Calu3 (cell line): ENCODE measurements at regions not wholly inside any gene's neighbourhood (a gene's known extent, or its start where the extent isn't known, plus 50 kb on each side); places are given as distances from the start of the nearest gene placed in this dataset.

Experiments used
- BruUV-seq: library from RNA; stranded (reverse); fragments of 400-500 nt; replicated peaks from 2 replicates; lab custom pipeline; 2021; lab: Mats Ljungman, UMichigan
- CTCF ChIA-PET: fragments of 300-600 bp; sonication (Branson Sonifier 250); formaldehyde crosslinking; loops from one replicate; lab custom pipeline; 2022; ENCODE audit warnings: antibody characterized with exemption; lab: Charles Lee
- DNase-seq: peaks from one replicate; pipeline ENCODE4 v3.0.0; 2022
- H3K27ac Mint-ChIP-seq: one replicate; pipeline ENCODE4 v1.8.0; 2022; ENCODE audit warnings: mixed read lengths; ENCODE audit not compliant: unreplicated experiment
- H3K27me3 Mint-ChIP-seq: one replicate; pipeline ENCODE4 v1.8.0; 2022; ENCODE audit warnings: mixed read lengths; ENCODE audit not compliant: unreplicated experiment
- H3K36me3 Mint-ChIP-seq: one replicate; pipeline ENCODE4 v1.8.0; 2022; ENCODE audit warnings: mild to moderate bottlenecking, moderate library complexity, mixed read lengths; ENCODE audit not compliant: insufficient read depth, unreplicated experiment
- H3K4me1 Mint-ChIP-seq: one replicate; pipeline ENCODE4 v1.8.0; 2022; ENCODE audit warnings: mild to moderate bottlenecking, low read depth, mixed read lengths; ENCODE audit not compliant: unreplicated experiment
- H3K4me3 Mint-ChIP-seq: one replicate; pipeline ENCODE4 v1.8.0; 2022; ENCODE audit warnings: mild to moderate bottlenecking, low read depth, moderate library complexity, mixed read lengths; ENCODE audit not compliant: unreplicated experiment
- H3K9me3 Mint-ChIP-seq: one replicate; pipeline ENCODE4 v1.8.0; 2022; ENCODE audit warnings: low read depth, mixed read lengths; ENCODE audit not compliant: unreplicated experiment
- CTCF ChIP-seq: fragments of 200-600 bp; IDR thresholded peaks from one replicate; pipeline ENCODE4 v1.8.0; 2022; ENCODE audit warnings: antibody characterized with exemption; ENCODE audit not compliant: unreplicated experiment
- intact Hi-C: fragments of 100-400 bp; cut with micrococcal nuclease; formaldehyde crosslinking; loops from one replicate; pipeline ENCODE4 v1.10.0; 2022; ENCODE audit not compliant: unreplicated experiment

- H3K4me3 Mint-ChIP-seq = no peak overlapping the region
These were observed 164.2 kb upstream of the DPP6 start for GRCh38 chr7:153887749-153888569.

GRCh38 chr7:153891990-153892389 is 160.2 kb upstream of the DPP6 start:
- no peaks in the 10 kb centered on the region for H3K36me3 Mint-ChIP-seq
- intact Hi-C loops = no loop called here
- H3K27ac Mint-ChIP-seq = no peak overlapping the region
- H3K27me3 Mint-ChIP-seq = no peaks in the 10 kb centered on the region
- CTCF ChIA-PET = no interaction called here
- no peak overlapping the region for H3K4me3 Mint-ChIP-seq
- no peaks in the 10 kb centered on the region for H3K9me3 Mint-ChIP-seq
- no peak for TF ChIP-seq CTCF
- no TSS peak for BruUV-seq
- DNase-seq = no peak
- no peaks in the 10 kb centered on the region for H3K4me1 Mint-ChIP-seq

More at GRCh38 chr7:153887749-153888569, 164.2 kb upstream of the DPP6 start:
- no peaks in the 10 kb centered on the region for H3K4me1 Mint-ChIP-seq
- H3K27ac Mint-ChIP-seq = no peak overlapping the region
- no TSS peak for BruUV-seq
- no peak for DNase-seq
- no peak for TF ChIP-seq CTCF
- H3K27me3 Mint-ChIP-seq = no peaks in the 10 kb centered on the region
- intact Hi-C loops = no loop called here
- peaks cover 5% of the 10 kb centered on the region for H3K9me3 Mint-ChIP-seq
- no peaks in the 10 kb centered on the region for H3K36me3 Mint-ChIP-seq
- CTCF ChIA-PET = no interaction called here

GRCh38 chr7:153902862-153903261 is 149.3 kb upstream of the DPP6 start:
- Mint-ChIP-seq H3K27me3 (no peaks in the 10 kb centered on the region), H3K36me3 (no peaks in the 10 kb centered on the region), H3K4me3 (no peak overlapping the region), H3K4me1 (no peaks in the 10 kb centered on the region), H3K9me3 (peaks cover 17% of the 10 kb centered on the region), H3K27ac (no peak overlapping the region)
- TF ChIP-seq CTCF = no peak
- intact Hi-C loops = no loop called here
- CTCF ChIA-PET = no interaction called here
- DNase-seq = no peak
- BruUV-seq = no TSS peak

- intact Hi-C loops = no loop called here
- peaks cover 14% of the 10 kb centered on the region for H3K9me3 Mint-ChIP-seq
- H3K27ac Mint-ChIP-seq = no peak overlapping the region
- BruUV-seq = no TSS peak
- no peak for TF ChIP-seq CTCF
- no peaks in the 10 kb centered on the region for H3K4me1 Mint-ChIP-seq
- H3K4me3 Mint-ChIP-seq = no peak overlapping the region
- CTCF ChIA-PET = no interaction called here
- H3K36me3 Mint-ChIP-seq = no peaks in the 10 kb centered on the region
- no peaks in the 10 kb centered on the region for H3K27me3 Mint-ChIP-seq
- DNase-seq = no peak
These were observed 140.0 kb upstream of the DPP6 start for GRCh38 chr7:153912211-153912610.
